ENCODE measurements at regions not wholly inside any gene's neighbourhood (a gene's known extent, or its start where the extent isn't known, plus 50 kb on each side); places are given as distances from the start of the nearest gene placed in this dataset.

- Histone ChIP-seq H3K9me3 (no peaks in the 10 kb centered on the region), H3K36me3 (ENCODE audit: insufficient read depth in 1 of 2, low read depth in 1 of 2) (no peaks in the 10 kb centered on the region), H3K27ac (no peak overlapping the region), H3K4me3 (no peak overlapping the region), H3K4me1 (no peaks in the 10 kb centered on the region), H3K27me3 (ENCODE audit: insufficient read depth in 3 of 3, low read length in 2 of 3) (no peaks in the 10 kb centered on the region)
- intact Hi-C loops (cut with DNase I), result no loop called here
- ATAC-seq (no peak), DNase-seq (no peak)
- 73 to 88% (median 83%) methylated on average over 1 of the region's 1 CpG for WGBS, 3 donors
- TF ChIP-seq, protein P1, sequence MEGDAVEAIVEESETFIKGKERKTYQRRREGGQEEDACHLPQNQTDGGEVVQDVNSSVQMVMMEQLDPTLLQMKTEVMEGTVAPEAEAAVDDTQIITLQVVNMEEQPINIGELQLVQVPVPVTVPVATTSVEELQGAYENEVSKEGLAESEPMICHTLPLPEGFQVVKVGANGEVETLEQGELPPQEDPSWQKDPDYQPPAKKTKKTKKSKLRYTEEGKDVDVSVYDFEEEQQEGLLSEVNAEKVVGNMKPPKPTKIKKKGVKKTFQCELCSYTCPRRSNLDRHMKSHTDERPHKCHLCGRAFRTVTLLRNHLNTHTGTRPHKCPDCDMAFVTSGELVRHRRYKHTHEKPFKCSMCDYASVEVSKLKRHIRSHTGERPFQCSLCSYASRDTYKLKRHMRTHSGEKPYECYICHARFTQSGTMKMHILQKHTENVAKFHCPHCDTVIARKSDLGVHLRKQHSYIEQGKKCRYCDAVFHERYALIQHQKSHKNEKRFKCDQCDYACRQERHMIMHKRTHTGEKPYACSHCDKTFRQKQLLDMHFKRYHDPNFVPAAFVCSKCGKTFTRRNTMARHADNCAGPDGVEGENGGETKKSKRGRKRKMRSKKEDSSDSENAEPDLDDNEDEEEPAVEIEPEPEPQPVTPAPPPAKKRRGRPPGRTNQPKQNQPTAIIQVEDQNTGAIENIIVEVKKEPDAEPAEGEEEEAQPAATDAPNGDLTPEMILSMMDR (IDR thresholded peaks at IDR 0.05), result no peak
Measured at GRCh38 chr7:106402898-106403297, 118.1 kb upstream of the NAMPT start.

- peaks cover 0 to 3% (median 0%) of the 10 kb centered on the region in 3 donors for H3K27me3 ChIP-seq (ENCODE audit: insufficient read depth in 3 of 3, low read length in 2 of 3)
- H3K9me3 ChIP-seq, result no peaks in the 10 kb centered on the region
- H3K4me1 ChIP-seq, result no peaks in the 10 kb centered on the region
- no peak for DNase-seq
- TF ChIP-seq, protein P1 (IDR thresholded peaks at IDR 0.05), result no peak
- ATAC-seq, result no peak
- H3K4me3 ChIP-seq, result no peak overlapping the region
- H3K27ac ChIP-seq, result no peak overlapping the region
- intact Hi-C loops (cut with DNase I), result no loop called here
- 50 to 77% (median 67%) methylated on average over 3 of the region's 3 CpGs for WGBS, 3 donors
- H3K36me3 ChIP-seq (ENCODE audit: insufficient read depth in 1 of 2, low read depth in 1 of 2), result no peaks in the 10 kb centered on the region
Measured at GRCh38 chr7:106400923-106401322, 116.1 kb upstream of the NAMPT start.

DNA sequence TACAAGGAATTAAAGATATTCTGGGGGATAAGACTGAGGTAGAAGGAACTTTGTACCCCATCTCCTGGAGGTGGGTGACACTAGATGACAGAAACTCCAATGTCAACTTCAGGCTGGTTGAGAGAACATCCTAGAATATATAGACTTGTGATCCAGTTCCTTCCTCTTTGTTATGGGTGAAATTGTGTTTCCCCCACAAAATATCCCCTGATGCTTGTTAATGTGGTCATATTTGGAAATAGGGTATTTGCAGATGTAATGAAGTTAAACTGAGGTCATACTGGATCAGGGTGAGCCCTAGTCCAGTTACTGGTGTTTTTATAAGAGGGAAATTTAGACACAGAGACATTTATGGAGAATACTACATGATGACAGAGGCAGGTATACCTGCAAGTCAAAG lies 114.0 kb upstream of the NAMPT start:
- intact Hi-C loops (cut with DNase I), result no loop called here
- ATAC-seq (no peak), DNase-seq (no peak)
- H3K4me3 ChIP-seq, result no peak overlapping the region
- TF ChIP-seq, protein P1 (IDR thresholded peaks at IDR 0.05), result no peak
- peaks cover 0 to 7% (median 0%) of the 10 kb centered on the region in 3 donors for H3K27me3 ChIP-seq (ENCODE audit: insufficient read depth in 3 of 3, low read length in 2 of 3)
- H3K4me1 ChIP-seq, result no peaks in the 10 kb centered on the region
- no peaks in the 10 kb centered on the region for H3K36me3 ChIP-seq (ENCODE audit: insufficient read depth in 1 of 2, low read depth in 1 of 2)
- H3K9me3 ChIP-seq, result no peaks in the 10 kb centered on the region
- no peak overlapping the region for H3K27ac ChIP-seq

GRCh38 chr7:106397994-106398393 lies 113.2 kb upstream of the NAMPT start:
- Histone ChIP-seq H3K4me1 (no peaks in the 10 kb centered on the region), H3K4me3 (no peak overlapping the region), H3K27ac (no peak overlapping the region), H3K36me3 (ENCODE audit: insufficient read depth in 1 of 2, low read depth in 1 of 2) (no peaks in the 10 kb centered on the region), H3K9me3 (no peaks in the 10 kb centered on the region), H3K27me3 (ENCODE audit: insufficient read depth in 3 of 3, low read length in 2 of 3) (peaks cover 0 to 7% (median 0%) of the 10 kb centered on the region in 3 donors)
- TF ChIP-seq, protein P1 (IDR thresholded peaks at IDR 0.05), result no peak
- WGBS, 3 donors, result 91 to 94% (median 92%) methylated on average over 5 of the region's 5 CpGs
- DNase-seq, result no peak
- no peak for ATAC-seq
- intact Hi-C loops (cut with DNase I), result no loop called here

GRCh38 chr7:106394526-106394925 lies 109.7 kb upstream of the NAMPT start:
- TF ChIP-seq, protein P1 (IDR thresholded peaks at IDR 0.05), result no peak
- H3K4me3 ChIP-seq, result no peak overlapping the region
- no peaks in the 10 kb centered on the region for H3K9me3 ChIP-seq
- intact Hi-C loops (cut with DNase I), result no loop called here
- H3K36me3 ChIP-seq (ENCODE audit: insufficient read depth in 1 of 2, low read depth in 1 of 2), result no peaks in the 10 kb centered on the region
- DNase-seq (no peak), ATAC-seq (no peak)
- H3K4me1 ChIP-seq, result no peaks in the 10 kb centered on the region
- H3K27me3 ChIP-seq (ENCODE audit: insufficient read depth in 3 of 3, low read length in 2 of 3), result peaks cover 0 to 7% (median 0%) of the 10 kb centered on the region in 3 donors
- H3K27ac ChIP-seq, result no peak overlapping the region
